HEK293 (cell line): ENCODE measurements at regions not wholly inside any gene's neighbourhood (a gene's known extent, or its start where the extent isn't known, plus 50 kb on each side); places are given as distances from the start of the nearest gene placed in this dataset.

Experiments used
- GLI4 ChIP-seq: fragments of 450-650 bp; formaldehyde crosslinking; IDR thresholded peaks from 2 replicates; pipeline ENCODE4 v1.5.1; 2016; ENCODE audit warnings: missing biosample characterization, missing genetic modification characterization
- KLF16 ChIP-seq: fragments of 450-650 bp; formaldehyde crosslinking; IDR thresholded peaks from 2 replicates; pipeline ENCODE4 v1.5.1; 2017; ENCODE audit warnings: missing biosample characterization, missing genetic modification characterization
- KLF9 ChIP-seq: fragments of 450-650 bp; formaldehyde crosslinking; IDR thresholded peaks from 2 replicates; pipeline ENCODE4 v1.5.1; 2016; ENCODE audit warnings: missing biosample characterization, missing genetic modification characterization, low read depth
- RBAK ChIP-seq: fragments of 450-650 bp; formaldehyde crosslinking; IDR thresholded peaks from 2 replicates; pipeline ENCODE4 v1.5.1; 2016; ENCODE audit warnings: missing biosample characterization, missing genetic modification characterization
- REST ChIP-seq: fragments of 450-650 bp; formaldehyde crosslinking; IDR thresholded peaks from 2 replicates; pipeline ENCODE4 v1.5.1; 2016; ENCODE audit warnings: missing biosample characterization, missing genetic modification characterization
- YY1 ChIP-seq: fragments of 450-650 bp; formaldehyde crosslinking; IDR thresholded peaks from 2 replicates; pipeline ENCODE4 v1.5.1; 2018; ENCODE audit warnings: missing biosample characterization, missing genetic modification characterization
- ZBTB11 ChIP-seq: fragments of 450-650 bp; formaldehyde crosslinking; conservative IDR thresholded peaks from 2 replicates; pipeline ENCODE4 v1.5.1; 2016; ENCODE audit warnings: low read depth, missing biosample characterization, missing genetic modification characterization
- ZNF10 ChIP-seq: fragments of 450-650 bp; formaldehyde crosslinking; IDR thresholded peaks from 2 replicates; pipeline ENCODE4 v1.5.1; 2017; ENCODE audit warnings: missing biosample characterization, missing genetic modification characterization
- ZNF510 ChIP-seq: fragments of 450-650 bp; formaldehyde crosslinking; IDR thresholded peaks from 2 replicates; pipeline ENCODE4 v1.5.1; 2018; ENCODE audit warnings: mild to moderate bottlenecking, missing genetic modification characterization, missing biosample characterization; ENCODE audit not compliant: insufficient replicate concordance
- ZNF701 ChIP-seq: fragments of 450-650 bp; formaldehyde crosslinking; IDR thresholded peaks from 2 replicates; pipeline ENCODE4 v1.5.1; 2016; ENCODE audit warnings: missing biosample characterization, missing genetic modification characterization
- TF ChIP-seq, protein P1 (sequence below): fragments of 450-650 bp; formaldehyde crosslinking; IDR thresholded peaks from 2 replicates; pipeline ENCODE4 v1.5.1; 2016; ENCODE audit warnings: missing biosample characterization, missing genetic modification characterization

- TF ChIP-seq, protein P1, sequence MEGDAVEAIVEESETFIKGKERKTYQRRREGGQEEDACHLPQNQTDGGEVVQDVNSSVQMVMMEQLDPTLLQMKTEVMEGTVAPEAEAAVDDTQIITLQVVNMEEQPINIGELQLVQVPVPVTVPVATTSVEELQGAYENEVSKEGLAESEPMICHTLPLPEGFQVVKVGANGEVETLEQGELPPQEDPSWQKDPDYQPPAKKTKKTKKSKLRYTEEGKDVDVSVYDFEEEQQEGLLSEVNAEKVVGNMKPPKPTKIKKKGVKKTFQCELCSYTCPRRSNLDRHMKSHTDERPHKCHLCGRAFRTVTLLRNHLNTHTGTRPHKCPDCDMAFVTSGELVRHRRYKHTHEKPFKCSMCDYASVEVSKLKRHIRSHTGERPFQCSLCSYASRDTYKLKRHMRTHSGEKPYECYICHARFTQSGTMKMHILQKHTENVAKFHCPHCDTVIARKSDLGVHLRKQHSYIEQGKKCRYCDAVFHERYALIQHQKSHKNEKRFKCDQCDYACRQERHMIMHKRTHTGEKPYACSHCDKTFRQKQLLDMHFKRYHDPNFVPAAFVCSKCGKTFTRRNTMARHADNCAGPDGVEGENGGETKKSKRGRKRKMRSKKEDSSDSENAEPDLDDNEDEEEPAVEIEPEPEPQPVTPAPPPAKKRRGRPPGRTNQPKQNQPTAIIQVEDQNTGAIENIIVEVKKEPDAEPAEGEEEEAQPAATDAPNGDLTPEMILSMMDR (tag by site-specific recombination), result no peak
- TF ChIP-seq ZNF10 (tag by site-specific recombination) (no peak), ZNF701 (tag by site-specific recombination) (no peak), ZNF510 (tag by site-specific recombination) (no peak), YY1 (tag by site-specific recombination) (no peak), GLI4 (tag by site-specific recombination) (no peak), KLF9 (tag by site-specific recombination) (no peak), RBAK (tag by site-specific recombination) (no peak), ZBTB11 (tag by site-specific recombination) (no peak), KLF16 (tag by site-specific recombination) (no peak), REST (tag by site-specific recombination) (no peak)
These were observed 297.5 kb upstream of the RASGEF1B start for GRCh38 chr4:81769244-81769643.
